Esophagus squamous epithelium (tissue), 4 donors: ENCODE measurements at regions not wholly inside any gene's neighbourhood (a gene's known extent, or its start where the extent isn't known, plus 50 kb on each side); places are given as distances from the start of the nearest gene placed in this dataset.

Experiments used
- POLR2A ChIP-seq, 4 donors: fragments of 450-650 bp; IDR thresholded peaks; one replicate each; pipeline ENCODE4 v1.6.1; 2017; ENCODE audit warnings: antibody characterized with exemption in 4 of 4, mild to moderate bottlenecking in 4 of 4, moderate library complexity in 3 of 4
- TF ChIP-seq, protein P1 (sequence below), 6 experiments: fragments of 450-650 bp in 4 of 6; fragments of 200-600 bp in 2 of 6; sonication (generic) in 2 of 6; IDR thresholded peaks; one replicate each; pipeline ENCODE4 v1.5.1; 2016 to 2019; ENCODE audit warnings: antibody characterized with exemption in 6 of 6, mild to moderate bottlenecking in 4 of 6, moderate library complexity in 4 of 6

- TF ChIP-seq, protein P1, sequence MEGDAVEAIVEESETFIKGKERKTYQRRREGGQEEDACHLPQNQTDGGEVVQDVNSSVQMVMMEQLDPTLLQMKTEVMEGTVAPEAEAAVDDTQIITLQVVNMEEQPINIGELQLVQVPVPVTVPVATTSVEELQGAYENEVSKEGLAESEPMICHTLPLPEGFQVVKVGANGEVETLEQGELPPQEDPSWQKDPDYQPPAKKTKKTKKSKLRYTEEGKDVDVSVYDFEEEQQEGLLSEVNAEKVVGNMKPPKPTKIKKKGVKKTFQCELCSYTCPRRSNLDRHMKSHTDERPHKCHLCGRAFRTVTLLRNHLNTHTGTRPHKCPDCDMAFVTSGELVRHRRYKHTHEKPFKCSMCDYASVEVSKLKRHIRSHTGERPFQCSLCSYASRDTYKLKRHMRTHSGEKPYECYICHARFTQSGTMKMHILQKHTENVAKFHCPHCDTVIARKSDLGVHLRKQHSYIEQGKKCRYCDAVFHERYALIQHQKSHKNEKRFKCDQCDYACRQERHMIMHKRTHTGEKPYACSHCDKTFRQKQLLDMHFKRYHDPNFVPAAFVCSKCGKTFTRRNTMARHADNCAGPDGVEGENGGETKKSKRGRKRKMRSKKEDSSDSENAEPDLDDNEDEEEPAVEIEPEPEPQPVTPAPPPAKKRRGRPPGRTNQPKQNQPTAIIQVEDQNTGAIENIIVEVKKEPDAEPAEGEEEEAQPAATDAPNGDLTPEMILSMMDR (IDR thresholded peaks at IDR 0.05) = no peak
- TF ChIP-seq POLR2A (IDR thresholded peaks at IDR 0.05) = no peak
Observed at GRCh38 chr14:96944297-96944696, 147.1 kb downstream of the VRK1 start.
